ENCODE measurements at regions not wholly inside any gene's neighbourhood (a gene's known extent, or its start where the extent isn't known, plus 50 kb on each side); places are given as distances from the start of the nearest gene placed in this dataset.

DNA sequence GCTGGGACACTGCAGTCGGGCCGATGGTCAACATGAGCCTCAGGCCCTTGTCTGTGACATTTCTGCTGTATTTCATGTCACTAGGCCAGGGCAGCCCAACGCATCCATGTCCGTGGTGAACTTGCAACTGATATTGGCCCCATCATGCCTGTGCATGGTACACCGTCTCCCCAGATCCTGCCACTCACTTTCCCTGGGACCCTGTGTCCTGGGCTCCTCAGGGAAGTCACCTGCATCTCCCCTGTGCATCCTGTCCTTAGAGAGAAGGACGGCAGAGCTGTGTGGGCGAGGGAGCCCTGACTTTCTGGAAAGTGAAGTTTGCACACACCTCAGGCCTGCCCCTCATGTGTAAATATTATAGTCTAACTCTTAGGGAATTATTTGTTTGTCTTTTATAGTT lies 123.3 kb downstream of the ACKR3 start:
- DNase-seq: no peak

DNA sequence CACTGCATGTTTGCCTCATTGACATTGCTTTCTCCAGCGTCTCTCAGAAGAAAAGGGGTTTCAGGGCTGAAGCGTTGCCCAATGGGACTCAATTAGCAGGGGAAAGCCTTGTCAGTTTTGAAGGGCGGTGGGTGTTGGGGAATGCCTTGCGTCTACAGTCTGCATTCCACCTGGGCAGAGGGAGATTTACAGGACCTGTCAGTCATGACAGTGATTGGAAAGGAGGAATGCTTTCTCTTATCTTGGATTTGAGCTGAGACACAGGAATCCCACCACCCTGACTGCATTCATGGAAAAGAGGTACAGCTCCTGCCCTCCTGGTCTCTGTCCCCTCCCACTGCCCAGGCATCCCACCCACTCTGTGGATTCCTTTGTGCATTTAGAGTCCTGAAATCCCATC lies 123.9 kb downstream of the ACKR3 start:
- DNase-seq: no peak

DNA sequence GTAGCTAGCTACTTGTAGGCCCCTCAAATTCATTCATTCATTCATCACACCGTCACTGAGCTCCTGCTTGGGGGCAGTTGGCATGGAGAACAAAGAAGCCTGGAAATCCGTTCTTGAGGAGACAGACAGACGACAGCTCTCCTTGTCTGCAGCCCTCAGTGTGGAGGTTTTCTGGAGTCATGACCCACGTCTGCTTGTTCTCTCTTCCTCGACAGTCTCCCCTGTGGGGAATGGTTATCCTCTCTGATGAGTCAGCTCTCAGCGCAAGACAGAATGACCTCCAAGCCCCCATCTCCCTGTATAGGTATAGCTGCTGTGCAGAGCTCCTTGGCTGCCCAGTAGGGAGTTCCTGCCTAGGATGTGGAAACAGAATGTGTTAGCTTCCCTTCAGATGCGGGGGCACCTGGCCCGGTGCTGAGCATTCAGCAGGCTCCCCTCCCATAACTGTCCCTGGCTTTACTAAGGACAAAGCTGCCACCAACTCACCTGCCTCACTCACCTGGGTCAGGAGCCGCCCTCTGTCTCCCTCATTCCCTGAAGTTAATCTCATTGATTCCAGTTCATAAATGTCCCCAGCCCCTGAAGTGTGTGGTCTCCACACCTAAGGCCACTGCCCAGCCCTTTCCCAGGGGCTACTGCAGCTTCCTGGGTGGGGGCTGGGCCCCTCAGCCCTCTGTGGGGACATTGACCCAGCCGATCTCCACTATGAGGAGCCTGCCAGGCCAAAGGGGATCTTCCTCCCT lies 124.7 kb downstream of the ACKR3 start:
- no peak for DNase-seq

DNA sequence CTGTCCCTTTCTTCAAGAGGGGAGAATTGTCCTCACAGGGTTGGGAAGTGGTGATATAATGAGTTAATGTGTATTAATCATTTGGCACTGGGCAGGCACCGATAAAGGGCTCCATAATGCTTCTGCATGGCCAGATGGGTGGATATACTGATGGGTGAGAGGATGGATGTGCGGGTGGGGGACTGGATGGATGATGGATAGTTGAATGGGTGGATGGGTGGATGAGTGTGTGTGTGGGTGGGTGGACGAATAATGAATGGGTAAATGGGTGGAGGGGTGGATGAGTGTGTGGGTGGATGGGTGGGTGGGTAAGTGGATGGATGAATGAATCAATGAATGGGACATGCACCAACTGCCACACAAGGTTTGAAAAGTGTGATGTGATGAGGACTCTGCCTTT lies 127.2 kb downstream of the ACKR3 start:
- DNase-seq: no peak

DNA sequence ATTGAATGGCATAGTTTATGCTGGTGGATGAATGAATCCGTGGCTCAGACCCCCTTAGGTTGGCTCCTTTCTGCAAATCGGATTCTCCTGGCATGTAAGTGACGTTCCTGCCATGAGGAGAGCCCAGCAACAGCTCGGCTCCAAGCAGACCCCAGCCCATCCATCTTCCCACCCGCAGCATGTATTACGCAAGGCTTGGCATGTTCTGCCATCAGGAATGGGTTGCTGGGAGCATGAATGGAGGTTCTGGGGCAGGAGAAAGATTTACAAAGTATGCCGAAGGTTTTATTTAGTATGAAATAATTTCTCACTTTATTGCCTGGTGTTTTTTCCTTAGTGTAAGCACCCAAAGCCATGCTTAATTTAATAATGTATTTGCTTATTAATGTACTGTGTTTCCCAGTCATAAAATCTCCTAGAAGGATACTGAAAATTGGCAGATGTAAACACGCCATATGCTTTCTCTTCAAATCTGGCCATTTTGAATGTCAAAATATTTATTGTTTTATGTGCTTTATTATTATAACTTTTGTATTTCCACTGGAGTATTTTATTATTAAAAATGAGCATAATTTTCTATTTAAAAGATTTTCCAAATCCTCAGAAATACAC lies 128.5 kb downstream of the ACKR3 start:
- no peak for DNase-seq

DNA sequence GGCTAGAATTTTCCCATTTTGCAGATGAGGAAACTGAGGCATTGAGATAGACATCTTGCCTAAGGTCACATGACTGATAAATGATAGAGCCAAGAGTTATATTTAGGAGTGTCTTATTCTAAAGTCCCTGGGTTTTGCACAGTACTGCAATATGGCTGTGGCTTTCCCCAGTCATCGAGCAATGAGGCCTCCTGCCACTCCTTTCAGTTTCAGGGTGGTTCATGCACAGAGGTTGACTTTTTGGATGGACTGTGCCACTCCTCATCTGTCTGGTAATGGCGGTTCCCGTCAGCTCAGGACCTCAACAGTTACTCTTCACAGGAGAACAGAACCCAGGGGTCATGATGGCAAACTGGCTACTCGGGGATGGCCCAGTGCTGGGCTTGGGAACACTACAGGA lies 131.1 kb downstream of the ACKR3 start:
- DNase-seq: no peak

DNA sequence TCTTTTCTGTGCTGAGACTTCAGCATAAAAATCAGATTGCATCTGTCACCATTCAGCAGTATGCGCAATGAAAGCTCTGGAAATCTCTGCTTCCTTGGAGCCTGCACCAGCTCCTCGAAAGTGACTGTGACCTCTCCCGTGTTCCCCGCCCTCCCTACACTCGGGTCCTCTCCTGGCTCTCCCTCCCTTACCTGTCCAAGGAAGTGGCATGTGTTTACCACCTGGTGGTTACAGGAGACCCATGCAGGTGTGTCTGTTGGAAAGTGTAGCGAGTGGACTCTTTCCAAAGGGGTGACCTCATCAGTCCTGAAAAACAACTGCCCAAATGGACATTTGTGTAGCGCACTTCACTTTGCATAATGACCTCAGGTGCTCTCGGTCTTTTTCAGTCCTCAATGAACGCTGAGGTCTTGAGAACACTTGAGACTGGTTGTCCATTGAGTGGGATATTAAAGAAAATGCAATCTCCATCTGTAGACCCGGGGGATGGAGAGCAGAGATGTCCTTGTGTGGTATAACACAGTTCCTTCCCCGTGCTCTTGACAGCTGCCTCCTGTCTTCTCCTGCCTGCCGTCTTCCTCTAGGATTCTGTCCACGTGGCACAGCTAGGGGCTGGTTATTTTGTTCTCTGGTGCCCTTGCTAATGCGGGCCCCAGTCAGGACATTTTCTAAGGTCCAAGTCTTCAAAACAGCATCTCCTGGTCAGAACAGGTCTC lies 133.2 kb downstream of the ACKR3 start:
- no peak for DNase-seq

DNA sequence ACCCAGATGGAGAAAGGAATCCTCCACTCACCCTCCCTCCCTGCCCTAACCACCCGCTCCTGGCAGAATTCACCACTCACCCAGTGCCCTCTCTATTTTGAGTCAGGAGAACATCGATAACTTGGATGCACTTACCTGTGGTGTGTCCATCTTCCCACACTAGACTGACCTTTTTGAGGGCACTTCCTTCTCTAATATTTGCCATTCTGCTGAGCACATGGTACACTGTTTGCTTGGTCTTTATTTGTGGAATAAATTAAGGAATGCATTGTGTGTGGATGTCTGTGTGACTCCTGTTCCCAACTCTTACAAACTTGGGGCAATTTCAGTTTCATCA lies 133.7 kb downstream of the ACKR3 start:
- DNase-seq: no peak

DNA sequence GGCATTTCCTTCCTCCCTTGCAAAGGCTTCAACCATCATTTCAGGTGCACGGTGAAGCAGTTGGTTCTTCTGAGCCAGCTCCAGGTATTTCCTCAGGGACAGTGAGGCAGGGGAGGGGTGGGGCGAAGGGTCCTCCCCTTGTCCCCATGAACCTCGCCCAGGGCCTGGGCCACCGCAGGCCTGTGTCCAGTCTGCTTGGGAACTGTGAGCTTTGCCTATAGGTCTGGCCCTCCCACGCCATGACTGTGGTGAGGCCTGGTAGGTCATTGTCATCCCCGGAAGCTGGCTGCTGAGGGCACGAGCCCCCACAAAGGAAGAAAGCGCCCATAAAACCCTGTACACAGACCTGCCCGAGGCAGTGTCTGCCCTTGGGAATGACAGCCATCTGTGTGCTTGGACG lies 134.3 kb downstream of the ACKR3 start:
- DNase-seq: no peak

DNA sequence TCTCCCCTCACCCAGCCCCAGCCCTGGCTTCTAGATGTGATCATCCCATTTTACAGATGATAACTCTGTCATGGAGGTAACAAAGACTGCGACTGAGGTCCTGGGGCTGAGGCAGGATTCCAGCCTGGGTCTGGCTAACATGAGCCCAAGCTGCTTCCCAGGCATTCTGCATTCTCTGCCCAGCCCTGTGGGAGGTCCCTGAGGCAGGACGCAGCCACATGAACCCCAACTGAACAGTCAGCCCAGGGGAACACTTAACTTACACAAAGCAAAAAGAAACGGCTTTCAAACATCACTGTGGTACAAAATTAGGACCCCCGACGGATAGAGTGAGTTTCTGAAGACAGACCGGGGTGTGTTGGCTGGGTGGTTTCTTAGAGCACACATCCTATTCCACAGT lies 135.3 kb downstream of the ACKR3 start:
- no peak for DNase-seq

DNA sequence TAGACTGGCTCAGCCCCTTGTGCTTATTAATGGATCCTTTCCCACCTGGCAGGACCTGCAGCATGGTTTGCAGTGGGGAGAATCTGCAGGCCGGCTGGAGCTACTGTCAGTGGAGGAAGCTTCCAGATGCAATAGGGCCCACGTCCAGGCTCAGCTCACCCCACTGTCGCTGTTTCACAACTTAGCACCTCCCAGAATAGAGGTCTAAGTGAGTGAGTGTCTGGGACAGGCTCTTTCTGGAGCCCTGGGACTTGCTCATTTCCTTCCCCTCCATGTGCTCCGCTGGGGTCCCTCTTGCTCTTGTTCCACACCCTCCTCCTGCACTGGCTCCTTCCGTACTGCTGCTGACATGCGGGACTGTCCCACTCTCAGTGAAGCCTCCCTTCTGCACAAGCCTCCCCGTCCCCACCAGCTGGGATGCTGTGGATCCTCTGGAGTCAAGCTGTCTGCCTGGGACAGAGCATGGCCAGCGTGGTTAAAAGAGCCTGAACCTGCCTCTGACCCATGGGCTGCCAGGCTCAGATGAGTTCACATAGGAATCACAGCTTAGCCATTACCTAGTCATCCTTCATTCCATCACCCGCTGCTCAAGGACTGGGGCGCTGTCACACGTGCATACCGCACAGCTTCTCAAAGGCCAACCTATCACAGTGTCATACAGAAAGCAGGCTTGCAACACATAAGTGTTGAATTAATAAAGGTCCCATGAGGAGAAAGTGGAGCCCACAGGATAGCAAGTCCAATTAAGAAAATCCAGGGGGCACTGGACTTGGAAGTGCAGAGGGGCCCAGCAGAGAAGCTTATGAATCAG lies 135.9 kb downstream of the ACKR3 start:
- DNase-seq: no peak

DNA sequence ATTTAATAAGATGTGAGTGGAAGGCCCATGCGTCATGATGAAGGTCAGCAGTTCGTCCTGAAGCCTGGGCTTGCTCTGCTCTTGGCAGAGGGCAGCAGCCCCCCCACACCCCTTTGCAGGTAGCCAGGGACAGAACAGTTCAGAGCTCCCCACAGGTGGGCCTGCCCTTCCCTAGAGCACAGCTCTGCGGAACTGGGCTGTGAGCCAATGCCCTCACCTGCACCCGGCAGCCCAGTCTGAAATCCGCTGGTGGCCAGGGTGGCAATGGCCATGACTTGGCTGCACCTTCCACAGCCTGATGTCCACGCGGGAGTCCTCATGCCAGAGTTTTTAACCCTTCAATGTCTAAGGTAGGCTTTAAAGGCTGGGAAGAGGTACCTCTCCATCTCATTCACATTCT lies 136.7 kb downstream of the ACKR3 start:
- DNase-seq: peak; percentile 8

DNA sequence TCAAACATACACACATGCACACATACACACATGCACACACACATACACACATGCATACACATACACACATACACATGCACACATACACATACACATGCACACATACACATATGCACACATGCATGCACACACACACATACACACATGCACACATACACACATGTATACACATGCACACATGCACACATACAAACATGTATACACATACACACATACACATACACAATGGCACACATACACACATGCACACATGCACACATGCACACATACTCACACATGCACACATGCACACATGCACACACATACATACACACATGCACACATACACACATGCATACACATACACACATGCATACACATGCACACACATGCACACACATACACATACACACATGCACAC lies 137.2 kb downstream of the ACKR3 start:
- DNase-seq: no peak

DNA sequence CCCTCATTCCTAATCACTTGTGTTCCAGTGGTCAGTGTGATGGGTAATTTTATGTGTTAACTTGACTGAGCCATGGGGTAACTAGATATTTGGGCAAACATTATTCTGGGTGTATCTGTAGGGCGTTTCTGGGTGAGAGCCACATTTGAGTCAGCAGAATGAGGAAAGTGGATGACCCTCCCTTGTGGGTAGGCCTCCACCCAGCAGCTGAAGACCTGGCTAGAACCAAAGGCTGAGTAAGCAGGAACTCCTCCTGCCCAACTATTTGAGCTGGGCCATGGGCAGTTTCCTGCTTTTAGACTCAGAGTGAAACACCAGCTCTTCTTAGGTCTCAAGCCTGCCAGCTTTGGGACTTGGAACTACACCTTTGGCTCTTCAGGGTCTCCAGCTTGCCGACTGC lies 141.8 kb downstream of the ACKR3 start:
- DNase-seq: peak; percentile 53

DNA sequence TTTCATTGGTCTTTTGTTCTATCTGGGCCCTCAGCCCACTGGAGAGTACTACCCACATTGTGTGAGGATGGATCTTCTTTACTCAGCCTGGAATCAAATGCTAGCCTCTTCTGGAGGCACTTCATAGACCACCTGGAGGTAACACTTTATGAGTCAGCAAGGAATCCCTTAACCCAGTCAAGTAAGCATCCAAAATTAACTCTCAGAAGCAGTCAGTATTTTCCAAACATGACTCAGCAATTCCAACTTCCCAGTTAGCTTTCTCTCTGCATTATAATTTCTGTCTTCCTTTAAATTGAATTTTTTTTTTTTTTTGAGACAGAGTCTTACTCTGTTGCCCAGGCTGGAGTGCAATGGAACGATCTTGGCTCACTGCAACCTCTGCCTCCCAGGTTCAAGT lies 142.7 kb downstream of the ACKR3 start:
- DNase-seq: no peak

DNA sequence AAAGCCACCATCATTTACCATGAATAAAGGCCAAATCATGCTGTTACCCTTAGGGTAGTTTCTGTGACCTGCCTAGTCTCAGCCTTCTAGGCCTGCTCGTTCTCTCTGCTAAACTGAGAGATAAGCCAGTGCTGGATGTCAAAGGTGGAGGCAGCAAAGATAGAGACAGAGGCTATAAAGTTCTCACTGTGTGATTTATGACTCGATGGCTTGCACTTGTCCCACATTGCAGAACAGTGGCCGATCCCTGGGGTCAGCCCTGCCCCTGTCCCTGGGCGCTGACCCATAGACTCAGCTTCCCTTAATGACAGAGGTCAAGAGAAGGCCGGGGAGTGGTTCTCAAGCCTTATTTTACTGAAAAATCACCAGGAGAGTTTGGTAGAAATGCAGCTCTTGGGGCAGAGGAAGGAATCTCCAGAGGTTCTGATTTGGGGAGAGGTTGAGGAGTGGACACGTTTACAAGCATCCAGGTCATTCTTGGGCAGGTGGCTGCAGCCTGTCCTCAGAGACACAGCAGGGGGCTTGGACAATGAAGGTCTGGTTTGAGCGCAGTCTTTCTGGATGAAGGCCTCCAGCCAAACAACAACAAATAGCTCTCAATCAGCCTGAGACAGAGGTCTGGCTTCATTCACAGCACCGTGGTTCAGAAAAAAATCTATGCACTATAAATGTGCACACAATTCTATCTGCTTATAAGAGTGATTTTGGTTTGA lies 143.5 kb downstream of the ACKR3 start:
- no peak for DNase-seq

DNA sequence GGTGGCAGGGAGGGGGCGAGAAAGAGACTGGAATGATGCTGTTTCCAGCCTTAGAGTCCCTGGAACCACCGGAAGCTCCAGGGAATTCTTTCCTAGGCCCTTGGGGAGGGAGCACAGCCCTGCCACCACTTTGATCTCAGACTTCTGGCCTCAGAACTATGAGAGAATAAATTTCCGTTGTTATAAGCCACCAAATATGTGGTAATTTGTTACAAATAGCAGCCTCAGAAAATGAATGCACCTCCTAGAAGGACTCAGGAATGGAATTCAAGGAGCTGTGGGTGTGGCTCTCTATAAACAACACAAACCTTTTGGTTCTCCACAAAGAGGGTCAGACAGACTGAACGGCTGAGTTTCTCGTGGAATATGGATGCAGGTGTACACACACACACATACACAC lies 144.5 kb downstream of the ACKR3 start:
- no peak for DNase-seq

DNA sequence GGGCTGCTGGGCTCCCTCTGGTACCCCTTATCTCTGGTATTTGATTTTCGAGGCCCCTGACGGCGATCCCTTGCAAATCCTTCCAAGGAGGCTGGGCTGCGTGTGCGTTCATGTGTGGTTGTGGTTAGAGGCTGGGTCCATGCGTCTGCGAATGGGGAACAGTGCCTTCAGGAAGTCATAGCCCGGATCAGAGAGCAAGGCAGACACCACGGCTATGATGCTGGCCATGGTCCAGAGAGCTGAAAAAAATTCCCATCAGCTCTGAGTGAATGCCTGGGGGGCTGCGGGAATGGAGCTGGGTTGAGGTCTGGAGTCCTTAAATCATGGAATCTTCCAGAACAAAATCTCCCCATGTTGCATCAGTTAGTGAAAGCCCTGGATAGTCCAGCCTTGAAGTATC lies 145.5 kb downstream of the ACKR3 start:
- DNase-seq: no peak

DNA sequence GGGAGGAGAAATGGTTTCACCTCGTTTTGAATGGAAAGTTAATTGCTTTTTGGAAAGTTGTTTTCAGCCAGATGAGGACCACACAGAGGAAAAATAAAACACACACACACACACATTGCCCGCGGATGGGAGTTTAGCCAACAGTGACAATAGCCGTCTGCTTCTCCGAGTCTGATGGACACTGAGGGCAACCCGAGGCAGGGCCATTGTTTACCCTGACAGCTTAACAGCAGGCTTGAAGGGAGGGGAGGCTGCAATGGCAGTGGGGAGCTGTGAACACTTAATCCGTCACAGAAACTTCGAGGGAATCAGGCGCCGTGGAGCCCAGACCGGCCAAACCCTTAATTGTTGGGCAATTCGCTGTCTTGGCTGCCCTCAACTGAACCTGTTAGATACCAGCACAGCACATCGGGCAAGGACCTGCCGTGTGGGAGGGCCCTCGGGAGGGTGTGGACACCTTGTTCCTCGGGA lies 145.9 kb downstream of the ACKR3 start:
- DNase-seq: no peak

DNA sequence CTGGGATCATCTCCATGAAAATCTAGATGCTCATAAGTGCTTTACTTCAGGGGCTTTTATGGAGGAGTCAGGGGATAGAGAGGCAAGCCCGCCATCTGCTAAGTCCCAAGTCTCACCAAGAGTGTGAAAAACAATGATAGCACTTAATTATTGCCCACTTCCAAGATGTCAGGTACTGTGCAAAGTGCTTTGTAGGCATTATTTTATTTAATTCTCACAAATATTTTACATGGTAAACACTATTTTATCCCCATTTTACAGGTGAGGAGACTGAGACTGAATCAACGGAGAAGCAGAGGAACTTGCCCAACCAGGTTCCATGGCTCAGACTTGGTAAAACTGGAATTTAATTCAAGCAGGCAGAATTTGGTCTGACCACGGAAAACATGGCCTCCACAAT lies 147.5 kb downstream of the ACKR3 start:
- DNase-seq: no peak

DNA sequence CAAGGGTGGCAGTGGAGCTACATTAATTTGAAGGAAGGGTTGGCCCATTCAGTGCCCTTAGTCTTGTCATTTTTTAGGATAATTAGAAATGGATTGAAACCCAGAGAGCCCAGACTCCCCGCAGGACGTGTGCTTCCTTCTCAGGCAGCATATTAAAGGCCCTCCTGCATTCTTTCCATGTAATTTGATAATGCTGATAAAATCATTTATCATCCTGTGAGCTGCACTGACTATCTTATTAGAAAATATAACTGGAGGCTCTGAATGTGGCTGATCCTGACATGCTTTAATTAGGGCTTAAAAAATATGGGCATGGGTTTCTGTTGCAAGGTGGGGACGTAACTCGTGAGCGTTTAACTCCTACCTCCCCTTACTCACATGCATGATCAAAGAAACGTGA lies 148.1 kb downstream of the ACKR3 start:
- no peak for DNase-seq

DNA sequence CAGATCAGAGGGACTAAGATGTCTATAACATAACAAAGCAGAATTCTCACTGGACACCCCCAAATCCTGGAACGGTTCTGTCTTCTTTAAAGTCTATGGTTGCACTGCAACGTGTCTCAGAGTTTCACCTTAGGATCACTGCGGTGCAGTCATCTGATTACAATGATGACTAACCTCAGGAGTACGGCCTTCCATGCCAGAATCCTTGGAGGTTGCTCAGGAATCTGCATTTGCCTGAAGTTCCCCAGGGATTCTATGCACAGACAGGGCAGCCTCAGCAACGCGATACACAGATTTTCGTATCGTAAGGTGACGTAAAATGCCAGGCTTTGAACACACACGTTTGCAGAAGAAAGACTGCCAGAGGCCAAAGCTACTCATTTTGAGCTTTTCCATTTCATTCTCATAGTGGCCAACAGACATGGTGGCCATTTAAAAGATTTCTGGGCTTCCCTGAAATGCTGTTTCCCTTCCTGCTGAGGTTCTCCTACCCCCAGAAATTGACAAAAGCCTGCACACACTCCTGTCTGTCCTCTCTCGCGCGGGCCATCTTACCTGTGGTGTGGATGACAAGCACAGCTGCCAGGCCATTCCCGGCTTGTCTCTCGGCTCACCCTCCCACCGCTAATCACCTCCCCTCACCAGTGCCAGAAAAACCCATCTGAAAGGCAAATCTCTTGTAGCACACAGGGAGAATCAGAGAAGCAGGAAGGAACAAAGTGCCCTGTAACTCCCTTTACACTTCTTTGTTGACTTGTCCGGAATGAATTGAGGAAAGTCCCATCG lies 148.8 kb downstream of the ACKR3 start:
- no peak for DNase-seq
